OCI-LY1 (cell line): ENCODE measurements at regions not wholly inside any gene's neighbourhood (a gene's known extent, or its start where the extent isn't known, plus 50 kb on each side); places are given as distances from the start of the nearest gene placed in this dataset.
"Not testable (repeated sequence)": the region's sequence is repeated elsewhere in the genome, so short reads cannot be mapped to it uniquely, and the experiment has no call there.

Experiments
- H2AFZ ChIP-seq: fragments of 200-600 bp; sonication (generic), shearing (Covaris generic); 2 replicates; pipeline ENCODE4 v1.6.0; 2014; ENCODE audit warnings: antibody characterized with exemption, mild to moderate bottlenecking, low read length
- H3F3A ChIP-seq: fragments of 200-600 bp; sonication (generic), shearing (Covaris generic); 2 replicates; pipeline ENCODE4 v1.6.0; 2014; ENCODE audit warnings: mild to moderate bottlenecking, antibody characterized with exemption, low read length, moderate library complexity; ENCODE audit not compliant: insufficient read depth
- H3K27ac ChIP-seq: fragments of 200-600 bp; sonication (generic); 2 replicates; pipeline ENCODE4 v1.5.1; 2014; ENCODE audit warnings: low read length, mixed run types, mild to moderate bottlenecking, low read depth; ENCODE audit not compliant: poor library complexity, severe bottlenecking
- H3K27me3 ChIP-seq: fragments of 200-600 bp; sonication (generic); 2 replicates; pipeline ENCODE4 v1.6.0; 2014; ENCODE audit warnings: antibody characterized with exemption, mild to moderate bottlenecking, low read length, moderate library complexity; ENCODE audit not compliant: insufficient read depth
- H3K36me3 ChIP-seq: fragments of 200-600 bp; sonication (generic); 2 replicates; pipeline ENCODE4 v1.6.1; 2014; ENCODE audit warnings: mild to moderate bottlenecking, antibody characterized with exemption, low read length, moderate library complexity, mixed read lengths; ENCODE audit not compliant: insufficient read depth
- H3K4me1 ChIP-seq: fragments of 200-600 bp; sonication (generic); 2 replicates; pipeline ENCODE4 v1.5.1; 2014; ENCODE audit warnings: mild to moderate bottlenecking, low read length, moderate library complexity; ENCODE audit not compliant: insufficient read depth, severe bottlenecking
- H3K4me2 ChIP-seq: fragments of 200-600 bp; sonication (generic), shearing (Covaris generic); 2 replicates; pipeline ENCODE4 v1.6.1; 2014; ENCODE audit warnings: low read length
- H3K4me3 ChIP-seq: fragments of 200-600 bp; sonication (generic); 2 replicates; pipeline ENCODE4 v1.5.1; 2014; ENCODE audit warnings: low read length, low read depth, mild to moderate bottlenecking, mixed read lengths; ENCODE audit not compliant: poor library complexity, severe bottlenecking
- H3K79me2 ChIP-seq: fragments of 200-600 bp; shearing (Covaris generic); 2 replicates; pipeline ENCODE4 v1.6.1; 2016; ENCODE audit warnings: mixed run types, low read length, mixed read lengths; ENCODE audit not compliant: insufficient read depth
- H3K9ac ChIP-seq: fragments of 200-600 bp; sonication (generic), shearing (Covaris generic); 2 replicates; pipeline ENCODE4 v1.6.1; 2014; ENCODE audit warnings: mild to moderate bottlenecking, low read length, mixed read lengths
- H3K9me2 ChIP-seq: fragments of 200-600 bp; sonication (generic), shearing (Covaris generic); 2 replicates; pipeline ENCODE4 v1.6.1; 2014; ENCODE audit warnings: low read depth, mild to moderate bottlenecking, low read length, mixed read lengths
- H3K9me3 ChIP-seq: fragments of 200-600 bp; shearing (Covaris generic); 2 replicates; pipeline ENCODE4 v1.6.1; 2014; ENCODE audit warnings: low read length, mixed read lengths
- H4K20me1 ChIP-seq: fragments of 200-600 bp; sonication (generic), shearing (Covaris generic); 2 replicates; pipeline ENCODE4 v1.6.0; 2016; ENCODE audit warnings: mild to moderate bottlenecking, low read length; ENCODE audit not compliant: insufficient read depth
- CTCF ChIP-seq: fragments of 200-600 bp; sonication (generic), shearing (Covaris generic); IDR thresholded peaks from 2 replicates; pipeline ENCODE4 v1.5.1; 2017; ENCODE audit warnings: mild to moderate bottlenecking, antibody characterized with exemption, low read length, moderate library complexity, mixed read lengths
- EZH2 ChIP-seq: fragments of 200-600 bp; sonication (generic), shearing (Covaris generic); IDR thresholded peaks from 2 replicates; pipeline ENCODE4 v1.8.0; 2017; ENCODE audit warnings: borderline replicate concordance, mixed run types, mild to moderate bottlenecking, antibody characterized with exemption, low read length, moderate library complexity, mixed read lengths

GRCh38 chr14:21822109-21822508 lies 148.5 kb upstream of the OR4E1 start:
- no peaks in the 10 kb centered on the region for H3K79me2 ChIP-seq
- H3K36me3 ChIP-seq = no peaks in the 10 kb centered on the region
- H3K27me3 ChIP-seq = no peaks in the 10 kb centered on the region
- H3F3A ChIP-seq = no peaks in the 10 kb centered on the region
- H3K9me2 ChIP-seq = no peaks in the 10 kb centered on the region
- no peaks in the 10 kb centered on the region for H3K9me3 ChIP-seq
- H2AFZ ChIP-seq = no peak overlapping the region
- H3K4me2 ChIP-seq = no peak overlapping the region
- H3K9ac ChIP-seq = no peak overlapping the region
- H3K4me1 ChIP-seq = no peaks in the 10 kb centered on the region
- no peaks in the 10 kb centered on the region for H4K20me1 ChIP-seq
- no peak overlapping the region for H3K4me3 ChIP-seq
- H3K27ac ChIP-seq = no peak overlapping the region
- TF ChIP-seq CTCF = no peak
- TF ChIP-seq EZH2 = no peak

GRCh38 chr14:21820631-21821030 lies 147.0 kb upstream of the OR4E1 start:
- Histone ChIP-seq H3K4me2 (no peak overlapping the region), H3K27me3 (no peaks in the 10 kb centered on the region), H3K9me2 (no peaks in the 10 kb centered on the region), H3K9me3 (no peaks in the 10 kb centered on the region), H3K79me2 (no peaks in the 10 kb centered on the region), H3K4me3 (no peak overlapping the region), H3K36me3 (no peaks in the 10 kb centered on the region), H3K27ac (no peak overlapping the region), H3K9ac (no peak overlapping the region), H4K20me1 (no peaks in the 10 kb centered on the region), H2AFZ (no peak overlapping the region), H3F3A (no peaks in the 10 kb centered on the region), H3K4me1 (no peaks in the 10 kb centered on the region)
- TF ChIP-seq CTCF (no peak), EZH2 (no peak)

GRCh38 chr14:21819891-21820290 lies 146.3 kb upstream of the OR4E1 start:
- H4K20me1 ChIP-seq = not testable (repeated sequence)

GRCh38 chr14:21817010-21817409 lies 143.4 kb upstream of the OR4E1 start:
- H4K20me1 ChIP-seq, H3K27ac ChIP-seq, H3K4me1 ChIP-seq, H3K36me3 ChIP-seq, H3K9me3 ChIP-seq, H3K9me2 ChIP-seq, H3F3A ChIP-seq, H3K79me2 ChIP-seq, H3K4me2 ChIP-seq, H3K27me3 ChIP-seq, H3K4me3 ChIP-seq, H2AFZ ChIP-seq, H3K9ac ChIP-seq: not testable (repeated sequence)

More at GRCh38 chr14:21819891-21820290, 146.3 kb upstream of the OR4E1 start:
- H3K9ac ChIP-seq, H3K9me2 ChIP-seq, H3K79me2 ChIP-seq, H3K27me3 ChIP-seq, H2AFZ ChIP-seq, H3F3A ChIP-seq, H3K36me3 ChIP-seq, H3K4me1 ChIP-seq, H3K4me3 ChIP-seq, H3K9me3 ChIP-seq, H3K4me2 ChIP-seq, H3K27ac ChIP-seq: not testable (repeated sequence)
